Liver (tissue), 8 donors: ENCODE measurements at regions not wholly inside any gene's neighbourhood (a gene's known extent, or its start where the extent isn't known, plus 50 kb on each side); places are given as distances from the start of the nearest gene placed in this dataset.
A peak's percentile ranks its signal among the peaks of the same experiment; 100 is the strongest.

Experiments used
- DNase-seq: peaks from one replicate; pipeline ENCODE4 v3.0.0-alpha.2; 2017; ENCODE audit warnings: low spot score
- H3K27ac ChIP-seq, 2 donors: one replicate each; pipeline ENCODE4 v1.7.0; 2013; ENCODE audit warnings: inconsistent platforms in 2 of 2, low read length in 2 of 2, control low read depth in 1 of 2, low read depth in 1 of 2, mild to moderate bottlenecking in 1 of 2
- H3K27me3 ChIP-seq, 4 donors: one replicate each; pipeline versions ENCODE4 v1.6.1 to v1.7.0; 2013; ENCODE audit warnings: low read length in 3 of 4, inconsistent platforms in 1 of 4, mild to moderate bottlenecking in 1 of 4, moderate library complexity in 1 of 4; ENCODE audit not compliant: control insufficient read depth in 4 of 4, insufficient read depth in 4 of 4
- H3K36me3 ChIP-seq, 4 donors: one replicate each; pipeline versions ENCODE4 v1.6.1 to v1.7.0; 2013; ENCODE audit warnings: low read length in 3 of 4, mild to moderate bottlenecking in 3 of 4, low read depth in 1 of 4, moderate library complexity in 1 of 4; ENCODE audit not compliant: control insufficient read depth in 4 of 4, insufficient read depth in 3 of 4
- H3K4me1 ChIP-seq, 4 donors: one replicate each; pipeline versions ENCODE4 v1.6.1 to v1.7.0; 2013; ENCODE audit warnings: low read length in 3 of 4, mild to moderate bottlenecking in 3 of 4, moderate library complexity in 1 of 4; ENCODE audit not compliant: control insufficient read depth in 4 of 4, insufficient read depth in 4 of 4
- H3K4me3 ChIP-seq, 3 donors: one replicate each; pipeline versions ENCODE4 v1.6.1 to v1.7.0; 2013; ENCODE audit warnings: low read length in 3 of 3, control low read depth in 1 of 3, low read depth in 1 of 3, mild to moderate bottlenecking in 1 of 3
- H3K9ac ChIP-seq, 2 donors: one replicate each; pipeline ENCODE4 v1.7.0; 2013; ENCODE audit warnings: low read length in 2 of 2, mild to moderate bottlenecking in 2 of 2, moderate library complexity in 2 of 2, control low read depth in 1 of 2, low read depth in 1 of 2
- H3K9me3 ChIP-seq, 4 donors: one replicate each; pipeline versions ENCODE4 v1.6.1 to v1.7.0; 2013; ENCODE audit warnings: low read length in 3 of 4; ENCODE audit not compliant: control insufficient read depth in 4 of 4
- ATF3 ChIP-seq: IDR thresholded peaks from 2 replicates; pipeline ENCODE4 v1.6.1; 2016; ENCODE audit warnings: antibody characterized with exemption
- CTCF ChIP-seq: fragments of 150-350 bp; IDR thresholded peaks from 2 replicates; pipeline ENCODE4 v1.5.1; 2017; ENCODE audit warnings: improper control_type of control experiment, low read depth, low read length; ENCODE audit not compliant: missing input control
- FOXA1 ChIP-seq: IDR thresholded peaks from 2 replicates; pipeline ENCODE4 v1.6.1; 2016; ENCODE audit warnings: antibody characterized with exemption
- FOXA2 ChIP-seq: IDR thresholded peaks from 2 replicates; pipeline ENCODE4 v1.6.1; 2016; ENCODE audit warnings: antibody characterized with exemption
- HNF4A ChIP-seq, 2 donors: conservative IDR thresholded peaks; 2 replicates each; pipeline ENCODE4 v1.6.1; 2016; ENCODE audit warnings: antibody characterized with exemption in 2 of 2, mild to moderate bottlenecking in 2 of 2
- HNF4G ChIP-seq: IDR thresholded peaks from 2 replicates; pipeline ENCODE4 v1.6.1; 2016; ENCODE audit warnings: antibody characterized with exemption
- JUND ChIP-seq, 2 donors: IDR thresholded peaks; 2 replicates each; pipeline ENCODE4 v1.6.1; 2016; ENCODE audit warnings: antibody characterized with exemption in 2 of 2
- MAX ChIP-seq: IDR thresholded peaks from 2 replicates; pipeline ENCODE4 v1.6.1; 2016; ENCODE audit warnings: antibody characterized with exemption
- NR2F2 ChIP-seq: IDR thresholded peaks from 2 replicates; pipeline ENCODE4 v1.6.1; 2016; ENCODE audit warnings: antibody characterized with exemption
- RAD21 ChIP-seq, 2 donors: IDR thresholded peaks; 2 replicates each; pipeline ENCODE4 v1.6.1; 2016; ENCODE audit warnings: antibody characterized with exemption in 2 of 2, mild to moderate bottlenecking in 2 of 2
- REST ChIP-seq: IDR thresholded peaks from 2 replicates; pipeline ENCODE4 v1.6.1; 2016; ENCODE audit warnings: antibody characterized with exemption, mild to moderate bottlenecking
- SP1 ChIP-seq: IDR thresholded peaks from 2 replicates; pipeline ENCODE4 v1.6.1; 2018; ENCODE audit warnings: antibody characterized with exemption, mild to moderate bottlenecking
- TAF1 ChIP-seq: conservative IDR thresholded peaks from 2 replicates; pipeline ENCODE4 v1.6.1; 2016; ENCODE audit warnings: antibody characterized with exemption, mild to moderate bottlenecking
- ZBTB33 ChIP-seq: IDR thresholded peaks from 2 replicates; pipeline ENCODE4 v1.6.1; 2016; ENCODE audit warnings: antibody characterized with exemption
- WGBS: extraction: QIAGEN DNeasy Blood & Tissue Kit; methylation state at CpG from one replicate; pipeline ENCODE4 v1.1.7; 2013; 5-methylcytosine and 5-hydroxymethylcytosine counted together
- donor health status: healthy.
- donor health status: healthy.
- donor health status: healthy.
- donor health status: healthy.
- donor health status: healthy.

GRCh38 chr6:163776906-163777686, 362.6 kb downstream of the QKI start:
- WGBS = 89% methylated on average over 10 of the region's 10 CpGs
- H3K9me3 ChIP-seq = no peaks in the 10 kb centered on the region
- H3K27ac ChIP-seq = no peak overlapping the region
- no peaks in the 10 kb centered on the region for H3K4me1 ChIP-seq
- no peak overlapping the region for H3K4me3 ChIP-seq
- peak; percentile 72 for DNase-seq
- H3K36me3 ChIP-seq = no peaks in the 10 kb centered on the region
- no peaks in the 10 kb centered on the region for H3K27me3 ChIP-seq
- no peak overlapping the region for H3K9ac ChIP-seq
- TF ChIP-seq MAX (no peak), NR2F2 (no peak), FOXA1 (no peak), HNF4A (conservative IDR thresholded peaks at IDR 0.05) (no peak), REST (no peak), JUND (IDR thresholded peaks at IDR 0.05) (no peak), ZBTB33 (no peak), RAD21 (IDR thresholded peaks at IDR 0.05) (no peak), FOXA2 (no peak), TAF1 (no peak), ATF3 (no peak)

- Histone ChIP-seq H3K27ac (no peak overlapping the region), H3K4me1 (no peaks in the 10 kb centered on the region), H3K9ac (no peak overlapping the region), H3K4me3 (no peak overlapping the region), H3K36me3 (no peaks in the 10 kb centered on the region), H3K27me3 (no peaks in the 10 kb centered on the region), H3K9me3 (no peaks in the 10 kb centered on the region)
- DNase-seq = no peak
- TF ChIP-seq HNF4G = no peak
- TF ChIP-seq MAX = no peak
- TF ChIP-seq SP1 = no peak
- no peak for TF ChIP-seq ZBTB33
- no peak for TF ChIP-seq CTCF
- 77% methylated on average over 5 of the region's 5 CpGs for WGBS
These were observed 361.8 kb downstream of the QKI start for GRCh38 chr6:163776196-163776905.
